K562 (cell line): ENCODE measurements at regions not wholly inside any gene's neighbourhood (a gene's known extent, or its start where the extent isn't known, plus 50 kb on each side); places are given as distances from the start of the nearest gene placed in this dataset.

Experiments used
- ATAC-seq: fragments of 200-7000 bp; cut with Tn5 transposase; 3 replicates; pipeline ENCODE4 v1.9.1; 2020; ENCODE audit warnings: moderate library complexity
- BruUV-seq: library from RNA; stranded (reverse); fragments of 400-500 nt; replicated peaks from 2 replicates; lab custom pipeline; 2021; lab: Mats Ljungman, UMichigan
- CTCF ChIA-PET: fragments of 300-600 bp; formaldehyde crosslinking; extraction: SDS; loops from one replicate; lab custom pipeline; 2021; ENCODE audit warnings: low intra/inter-chr PET ratio; lab: Yijun Ruan, JAX
- POLR2A ChIA-PET: fragments of 300-600, 350-650 bp; sonication (Branson Sonifier 250); formaldehyde crosslinking; extraction: SDS; loops from one replicate; lab custom pipeline; 2021; ENCODE audit warnings: antibody characterized with exemption, inconsistent platforms; lab: Yijun Ruan, JAX
- DNase-seq, 4 experiments: peaks; one replicate each; pipeline versions ENCODE4 v3.0.0 to v3.0.0-alpha.2; 2011 to 2018; ENCODE audit warnings: low spot score in 3 of 4, mixed read lengths in 3 of 4; ENCODE audit errors: extremely low read depth in 1 of 4
- FAIRE-seq: peaks from 2 replicates; lab custom pipeline; 2011; peaks lifted over from hg19 to GRCh38; lab: Jason Lieb, UNC
- H2AFZ ChIP-seq: 2 replicates; pipeline ENCODE4 v1.6.0; 2011; ENCODE audit warnings: low read depth, low read length, control low read depth, inconsistent platforms
- H3K27ac ChIP-seq: fragments of 200-600 bp; 3 replicates; pipeline ENCODE4 v1.8.0; 2011; ENCODE audit warnings: low read depth, mild to moderate bottlenecking, control low read depth, inconsistent platforms, low read length, moderate library complexity, mixed read lengths; ENCODE audit errors: extremely low read depth
- H3K27me3 ChIP-seq, 2 experiments: fragments of 300-600 bp in 1 of 2; 2 replicates in 1 of 2; 3 replicates in 1 of 2; pipeline versions ENCODE4 v1.6.0 to v1.8.0; 2011; ENCODE audit warnings: inconsistent platforms in 2 of 2, low read length in 2 of 2, mild to moderate bottlenecking in 1 of 2, mixed read lengths in 1 of 2, moderate library complexity in 1 of 2; ENCODE audit not compliant: control insufficient read depth in 2 of 2, insufficient read depth in 2 of 2
- H3K36me3 ChIP-seq: fragments of 300-600 bp; 3 replicates; pipeline ENCODE4 v1.8.0; 2011; ENCODE audit warnings: mild to moderate bottlenecking, low read length, inconsistent platforms; ENCODE audit not compliant: control insufficient read depth, insufficient read depth
- H3K4me1 ChIP-seq, 2 experiments: fragments of 200-600 bp in 1 of 2; replicated peaks in 1 of 2; 2 replicates in 1 of 2; 3 replicates in 1 of 2; pipeline versions ENCODE4 v1.5.1 to v1.8.0; 2011; ENCODE audit warnings: inconsistent platforms in 2 of 2, low read length in 2 of 2, mild to moderate bottlenecking in 1 of 2, mixed read lengths in 1 of 2, moderate library complexity in 1 of 2; ENCODE audit not compliant: control insufficient read depth in 2 of 2, insufficient read depth in 2 of 2
- H3K4me2 ChIP-seq: 2 replicates; pipeline ENCODE4 v1.6.1; 2011; ENCODE audit warnings: low read length, control low read depth, inconsistent platforms, mixed read lengths; ENCODE audit not compliant: insufficient read depth
- H3K4me3 ChIP-seq: fragments of 200-600 bp; sonication (generic), shearing (Covaris generic); 2 replicates; pipeline ENCODE4 v1.5.1; 2016; ENCODE audit warnings: control low read depth, inconsistent platforms
- H3K79me2 ChIP-seq: fragments of 200-600 bp; 3 replicates; pipeline ENCODE4 v1.8.0; 2011; ENCODE audit warnings: low read length, inconsistent platforms; ENCODE audit not compliant: control insufficient read depth, insufficient read depth
- H3K9ac ChIP-seq, 2 experiments: 2 replicates each; pipeline versions ENCODE4 v1.6.0 to v1.6.1; 2011; ENCODE audit warnings: low read depth in 2 of 2, low read length in 2 of 2, control low read depth in 1 of 2, inconsistent platforms in 1 of 2, mild to moderate bottlenecking in 1 of 2, mixed read lengths in 1 of 2; ENCODE audit not compliant: insufficient read depth in 1 of 2
- H3K9me1 ChIP-seq: one replicate; pipeline ENCODE4 v1.6.0; 2011; ENCODE audit warnings: inconsistent platforms, mild to moderate bottlenecking, low read length, moderate library complexity; ENCODE audit not compliant: control insufficient read depth, insufficient read depth
- H3K9me3 ChIP-seq: replicated peaks from 2 replicates; pipeline ENCODE4 v1.5.1; 2011; ENCODE audit warnings: low read depth, low read length, inconsistent platforms; ENCODE audit not compliant: control insufficient read depth, insufficient read depth
- H4K20me1 ChIP-seq: replicated peaks from 2 replicates; pipeline ENCODE4 v1.6.1; 2011; ENCODE audit warnings: low read length, inconsistent platforms, mixed read lengths; ENCODE audit not compliant: control insufficient read depth, insufficient read depth
- ADNP ChIP-seq: fragments of 200-800 bp; sonication (Bioruptor generic); IDR thresholded peaks from 2 replicates; pipeline ENCODE4 v1.6.1; 2016; ENCODE audit warnings: missing genetic modification characterization, missing compliant biosample characterization
- EGR1 ChIP-seq: fragments of 450-650 bp; conservative IDR thresholded peaks from 2 replicates; pipeline ENCODE4 v1.6.1; 2017; ENCODE audit warnings: mild to moderate bottlenecking
- HOXB6 ChIP-seq: fragments of 250-450 bp; sonication (Bioruptor Pico); IDR thresholded peaks from 2 replicates; pipeline ENCODE4 v1.5.1; 2022; ENCODE audit warnings: mild to moderate bottlenecking, borderline replicate concordance
- MAZ ChIP-seq, 2 experiments: fragments of 450-650 bp in 1 of 2; sonication (generic) in 1 of 2; formaldehyde crosslinking; IDR thresholded peaks in 1 of 2; conservative IDR thresholded peaks in 1 of 2; 2 replicates each; pipeline versions ENCODE4 v1.4.0 to v1.5.0; 2020; ENCODE audit warnings: mild to moderate bottlenecking in 1 of 2, missing genetic modification reagents in 1 of 2
- MEIS2 ChIP-seq: fragments of 450-650 bp; IDR thresholded peaks from 2 replicates; pipeline ENCODE4 v1.6.1; 2014; ENCODE audit warnings: mild to moderate bottlenecking; ENCODE audit not compliant: partially characterized antibody
- NFYB ChIP-seq: IDR thresholded peaks from 2 replicates; pipeline ENCODE4 v1.6.1; 2011; ENCODE audit warnings: mild to moderate bottlenecking, moderate library complexity; ENCODE audit not compliant: insufficient read length; ENCODE audit errors: extremely low read depth
- NR2F6 ChIP-seq: fragments of 450-650 bp; formaldehyde crosslinking; IDR thresholded peaks from 2 replicates; pipeline ENCODE4 v1.4.0; 2020; ENCODE audit warnings: mild to moderate bottlenecking
- WGBS: fragments of 100-300 bp; shearing (Covaris generic); methylation state at CpG from one replicate; pipeline ENCODE4 v1.1.6; 2016; ENCODE audit warnings: low coverage, mixed read lengths; ENCODE audit not compliant: insufficient coverage; ENCODE audit errors: missing lambda C conversion rate; 5-methylcytosine and 5-hydroxymethylcytosine counted together
- in situ Hi-C: fragments of 300-500 bp; cut with MboI; formaldehyde crosslinking; loops from 4 replicates; pipeline ENCODE4 v1.15.0; 2018; ENCODE audit warnings: inconsistent platforms, mixed read lengths
- intact Hi-C: fragments of 100-400 bp; cut with micrococcal nuclease; formaldehyde crosslinking; loops from 2 replicates; pipeline ENCODE4 v1.14.2; 2022
- TF ChIP-seq, protein P1 (sequence below): sonication (generic); formaldehyde crosslinking; IDR thresholded peaks from 2 replicates; pipeline ENCODE4 v1.8.1; 2023; ENCODE audit warnings: mild to moderate bottlenecking, missing genetic modification reagents
- TF ChIP-seq, protein P2 (sequence below), 2 experiments: fragments of 450-650 bp in 1 of 2; sonication (generic) in 1 of 2; formaldehyde crosslinking in 1 of 2; IDR thresholded peaks in 1 of 2; conservative IDR thresholded peaks in 1 of 2; 2 replicates each; pipeline versions ENCODE4 v1.6.1 to v1.8.1; 2016 to 2023; ENCODE audit warnings: mild to moderate bottlenecking in 2 of 2, moderate library complexity in 2 of 2, inconsistent platforms in 1 of 2, missing genetic modification reagents in 1 of 2
- TF ChIP-seq, protein P3 (sequence below): fragments of 450-650 bp; IDR thresholded peaks from 2 replicates; pipeline ENCODE4 v1.6.1; 2016

DNA sequence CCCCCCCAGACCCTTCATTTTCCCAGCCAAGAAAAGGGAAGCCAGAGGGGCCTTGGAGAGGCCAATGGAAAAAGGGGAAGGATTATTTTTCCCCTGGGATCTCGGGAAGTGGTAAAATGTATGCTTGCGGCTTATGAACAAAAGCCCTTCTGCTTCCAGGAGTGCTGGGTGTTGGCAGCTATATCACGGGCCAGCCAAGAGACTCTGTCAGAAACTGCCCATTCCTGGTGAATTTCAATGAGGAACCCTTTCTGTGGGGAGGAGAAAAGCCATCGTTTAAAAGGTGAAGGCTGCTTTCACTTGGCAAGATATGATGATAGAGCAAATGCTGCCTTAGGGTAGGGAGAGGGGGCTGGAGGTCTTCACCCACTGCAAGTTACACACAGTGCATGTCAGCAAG is 69.7 kb upstream of the ZC3H12A start:
- in situ Hi-C loops: no loop called here
- Histone ChIP-seq H3K9me1 (no peaks in the 10 kb centered on the region), H3K9ac (no peak overlapping the region), H3K79me2 (no peaks in the 10 kb centered on the region), H3K4me2 (no peak overlapping the region)
- WGBS: 6% methylated on average over 4 of the region's 4 CpGs
- CTCF ChIA-PET: no interaction called here
- FAIRE-seq: no peak
- TF ChIP-seq, protein P1, sequence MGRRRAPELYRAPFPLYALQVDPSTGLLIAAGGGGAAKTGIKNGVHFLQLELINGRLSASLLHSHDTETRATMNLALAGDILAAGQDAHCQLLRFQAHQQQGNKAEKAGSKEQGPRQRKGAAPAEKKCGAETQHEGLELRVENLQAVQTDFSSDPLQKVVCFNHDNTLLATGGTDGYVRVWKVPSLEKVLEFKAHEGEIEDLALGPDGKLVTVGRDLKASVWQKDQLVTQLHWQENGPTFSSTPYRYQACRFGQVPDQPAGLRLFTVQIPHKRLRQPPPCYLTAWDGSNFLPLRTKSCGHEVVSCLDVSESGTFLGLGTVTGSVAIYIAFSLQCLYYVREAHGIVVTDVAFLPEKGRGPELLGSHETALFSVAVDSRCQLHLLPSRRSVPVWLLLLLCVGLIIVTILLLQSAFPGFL: no peak
- TF ChIP-seq MAZ (CRISPR knock-in tag; conservative IDR thresholded peaks at IDR 0.05 in 1 of 2, IDR thresholded peaks at IDR 0.05 in 1 of 2) (no peak), ADNP (tag) (no peak), HOXB6 (CRISPR knock-in tag) (no peak)
- TF ChIP-seq, all 486 proteins: peak for 0
- Histone ChIP-seq H3K9me3 (no peaks in the 10 kb centered on the region), H4K20me1 (no peaks in the 10 kb centered on the region), H3K27me3 (peaks cover 11 to 31% of the 10 kb centered on the region in 2 experiments; a peak in 3 of 5 replicates), H3K4me3 (no peak overlapping the region), H2AFZ (no peak overlapping the region), H3K36me3 (no peaks in the 10 kb centered on the region), H3K27ac (no peak overlapping the region), H3K4me1 (no peaks in the 10 kb centered on the region; a peak in 1 of 5 replicates)
- no TSS peak for BruUV-seq
- ATAC-seq (no peak), DNase-seq (no peak)
- POLR2A ChIA-PET: no interaction called here
- intact Hi-C loops: no loop called here

DNA sequence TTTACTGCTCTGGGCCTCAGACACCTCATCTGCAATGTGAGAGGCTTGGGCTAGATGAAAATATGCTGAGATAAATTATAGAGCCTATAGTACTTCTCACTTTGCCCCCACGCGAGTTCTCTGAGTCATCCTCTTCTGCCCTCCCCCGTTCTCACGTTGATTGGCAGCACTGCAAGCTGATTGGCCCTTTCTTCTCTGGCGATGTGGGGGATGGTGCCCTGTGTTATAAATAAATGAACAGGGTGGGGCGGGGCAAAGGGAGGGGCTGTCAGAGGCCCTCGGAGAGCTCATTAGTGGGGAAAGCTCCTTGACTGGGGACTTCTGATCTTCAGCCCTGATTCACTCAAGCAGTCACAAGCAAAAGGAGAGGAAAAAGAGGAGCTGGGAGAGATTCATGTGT is 64.3 kb upstream of the ZC3H12A start:
- H3K27ac ChIP-seq: no peak overlapping the region
- peak; percentile 68 for FAIRE-seq
- peaks cover 5 to 12% of the 10 kb centered on the region in 2 experiments; a peak in 3 of 5 replicates for H3K4me1 ChIP-seq
- peak; percentile 71 to 80 (median 78) for DNase-seq
- H3K9me3 ChIP-seq: no peaks in the 10 kb centered on the region
- no peak overlapping the region for H3K4me2 ChIP-seq
- H3K9ac ChIP-seq: no peak overlapping the region
- H3K79me2 ChIP-seq: no peaks in the 10 kb centered on the region
- peaks cover 4% of the 10 kb centered on the region; the same call in 1 of the 2 replicates for H4K20me1 ChIP-seq
- no peak overlapping the region for H2AFZ ChIP-seq
- no peaks in the 10 kb centered on the region for H3K9me1 ChIP-seq
- ChIA-PET CTCF (no interaction called here), POLR2A (interaction anchor here (0.6 to 1.7 kb wide), 3 partner anchors 9 to 963 kb away, joined by 3 to 7 read pairs (median 4); no protein-coding TSS in a partner anchor)
- intact Hi-C loops (no loop called here), in situ Hi-C loops (no loop called here)
- ATAC-seq: peak; percentile 78
- H3K27me3 ChIP-seq: peaks cover 0 to 9% of the 10 kb centered on the region in 2 experiments; a peak in 3 of 5 replicates
- no peak overlapping the region for H3K4me3 ChIP-seq
- H3K36me3 ChIP-seq: no peaks in the 10 kb centered on the region
- 1% methylated on average over 7 of the region's 7 CpGs for WGBS
- BruUV-seq: no TSS peak
- TF ChIP-seq, protein P2, sequence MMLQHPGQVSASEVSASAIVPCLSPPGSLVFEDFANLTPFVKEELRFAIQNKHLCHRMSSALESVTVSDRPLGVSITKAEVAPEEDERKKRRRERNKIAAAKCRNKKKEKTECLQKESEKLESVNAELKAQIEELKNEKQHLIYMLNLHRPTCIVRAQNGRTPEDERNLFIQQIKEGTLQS (IDR thresholded peaks at IDR 0.05): peak; percentile 41
- TF ChIP-seq, protein P2 (CRISPR knock-in tag; conservative IDR thresholded peaks at IDR 0.05): no peak
- no peak for TF ChIP-seq NR2F6 (CRISPR knock-in tag)
- TF ChIP-seq, protein P3, sequence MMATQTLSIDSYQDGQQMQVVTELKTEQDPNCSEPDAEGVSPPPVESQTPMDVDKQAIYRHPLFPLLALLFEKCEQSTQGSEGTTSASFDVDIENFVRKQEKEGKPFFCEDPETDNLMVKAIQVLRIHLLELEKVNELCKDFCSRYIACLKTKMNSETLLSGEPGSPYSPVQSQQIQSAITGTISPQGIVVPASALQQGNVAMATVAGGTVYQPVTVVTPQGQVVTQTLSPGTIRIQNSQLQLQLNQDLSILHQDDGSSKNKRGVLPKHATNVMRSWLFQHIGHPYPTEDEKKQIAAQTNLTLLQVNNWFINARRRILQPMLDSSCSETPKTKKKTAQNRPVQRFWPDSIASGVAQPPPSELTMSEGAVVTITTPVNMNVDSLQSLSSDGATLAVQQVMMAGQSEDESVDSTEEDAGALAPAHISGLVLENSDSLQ: peak; percentile 53; the same call in 1 of the 2 replicates
- TF ChIP-seq MEIS2: peak; percentile 3
- TF ChIP-seq EGR1: 0 out of 2 replicates have a peak, but pooled peaks have one; percentile 36
- TF ChIP-seq NFYB: peak; percentile 66
- TF ChIP-seq HOXB6 (CRISPR knock-in tag): no peak
